ENCODE measurements at regions not wholly inside any gene's neighbourhood (a gene's known extent, or its start where the extent isn't known, plus 50 kb on each side); places are given as distances from the start of the nearest gene placed in this dataset.

DNA sequence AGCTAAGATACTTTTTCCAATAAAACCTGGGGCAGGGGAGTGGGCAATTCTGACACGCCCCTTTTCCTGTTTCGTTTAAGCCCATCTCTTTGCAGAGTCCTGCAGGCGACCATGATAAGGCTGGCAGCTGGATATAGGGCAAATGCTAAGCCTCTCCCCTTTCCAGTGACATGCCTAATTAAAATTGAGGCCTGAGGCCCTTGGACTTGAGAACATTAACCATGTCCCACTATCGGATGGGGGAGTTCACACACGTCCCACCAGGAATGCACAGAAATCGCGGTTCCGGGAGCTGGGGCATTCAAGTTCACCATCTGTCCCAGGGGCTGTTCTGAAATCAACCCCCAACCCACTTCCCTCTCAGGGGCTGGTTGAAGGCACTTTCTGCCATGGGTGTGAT lies 109.2 kb upstream of the FOXF1 start:
- ATAC-seq = no peak
- Histone ChIP-seq H3K79me2 (ENCODE audit: control insufficient read depth, insufficient read depth, low read length) (no peaks in the 10 kb centered on the region), H3K4me2 (ENCODE audit: control insufficient read depth, insufficient read depth) (no peak overlapping the region), H2AFZ (ENCODE audit: control insufficient read depth, low read depth, low read length) (no peak overlapping the region), H3K27me3 (replicated peaks in 1 of 2; ENCODE audit: control insufficient read depth in 2 of 2, insufficient read depth in 2 of 2, low read length in 1 of 2) (no peaks in the 10 kb centered on the region; a peak in 1 of 4 replicates), H4K20me1 (ENCODE audit: control insufficient read depth, insufficient read depth) (no peaks in the 10 kb centered on the region), H3K27ac (ENCODE audit: control insufficient read depth, insufficient read depth) (no peak overlapping the region), H3K36me3 (ENCODE audit: control insufficient read depth in 2 of 2, insufficient read depth in 2 of 2, low read length in 1 of 2) (no peaks in the 10 kb centered on the region), H3K4me1 (ENCODE audit: control insufficient read depth, insufficient read depth, low read length) (no peaks in the 10 kb centered on the region), H3K9me3 (replicated peaks; ENCODE audit: control insufficient read depth, insufficient read depth, low read length) (no peaks in the 10 kb centered on the region), H3K9ac (ENCODE audit: control insufficient read depth, insufficient read depth, low read length) (no peak overlapping the region), H3K4me3 (no peak overlapping the region)
- ChIA-PET POLR2A (no interaction called here), CTCF (no interaction called here), RAD21 (ENCODE audit: unreplicated experiment) (no interaction called here), SMC1A (ENCODE audit: uncharacterized antibody, unreplicated experiment) (no interaction called here)
- in situ Hi-C loops (cut with MboI) (no loop called here), intact Hi-C loops (cut with micrococcal nuclease; ENCODE audit: unreplicated experiment) (no loop called here)
- no peak for FAIRE-seq
- TF ChIP-seq BCLAF1 (IDR thresholded peaks at IDR 0.05) (no peak), ZNF274 (IDR thresholded peaks at IDR 0.05; ENCODE audit: insufficient read depth, insufficient read length) (no peak), ATF3 (IDR thresholded peaks at IDR 0.05; ENCODE audit: borderline replicate concordance, extremely low read depth, low read depth, low read length) (no peak), EED (IDR thresholded peaks at IDR 0.05; ENCODE audit: low read depth) (no peak), RAD21 (IDR thresholded peaks at IDR 0.05; ENCODE audit: insufficient read depth, low read depth, low read length) (no peak), BRCA1 (IDR thresholded peaks at IDR 0.05; ENCODE audit: low read depth, low read length) (no peak), SIX5 (IDR thresholded peaks at IDR 0.05; ENCODE audit: low read depth, low read length, severe bottlenecking) (no peak), HDGF (IDR thresholded peaks at IDR 0.05) (no peak), HDAC2 (IDR thresholded peaks at IDR 0.05) (no peak), RBBP5 (conservative IDR thresholded peaks at IDR 0.05) (no peak), MEF2A (IDR thresholded peaks at IDR 0.05; ENCODE audit: insufficient read depth, low read depth, low read length) (no peak)
- TF ChIP-seq, protein P1, sequence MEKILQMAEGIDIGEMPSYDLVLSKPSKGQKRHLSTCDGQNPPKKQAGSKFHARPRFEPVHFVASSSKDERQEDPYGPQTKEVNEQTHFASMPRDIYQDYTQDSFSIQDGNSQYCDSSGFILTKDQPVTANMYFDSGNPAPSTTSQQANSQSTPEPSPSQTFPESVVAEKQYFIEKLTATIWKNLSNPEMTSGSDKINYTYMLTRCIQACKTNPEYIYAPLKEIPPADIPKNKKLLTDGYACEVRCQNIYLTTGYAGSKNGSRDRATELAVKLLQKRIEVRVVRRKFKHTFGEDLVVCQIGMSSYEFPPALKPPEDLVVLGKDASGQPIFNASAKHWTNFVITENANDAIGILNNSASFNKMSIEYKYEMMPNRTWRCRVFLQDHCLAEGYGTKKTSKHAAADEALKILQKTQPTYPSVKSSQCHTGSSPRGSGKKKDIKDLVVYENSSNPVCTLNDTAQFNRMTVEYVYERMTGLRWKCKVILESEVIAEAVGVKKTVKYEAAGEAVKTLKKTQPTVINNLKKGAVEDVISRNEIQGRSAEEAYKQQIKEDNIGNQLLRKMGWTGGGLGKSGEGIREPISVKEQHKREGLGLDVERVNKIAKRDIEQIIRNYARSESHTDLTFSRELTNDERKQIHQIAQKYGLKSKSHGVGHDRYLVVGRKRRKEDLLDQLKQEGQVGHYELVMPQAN (conservative IDR thresholded peaks at IDR 0.05) = no peak
- BruUV-seq (replicated peaks) = no TSS peak
- DNase-seq (ENCODE audit: low read depth, low spot score) = no peak
- 35% methylated on average over 8 of the region's 8 CpGs for WGBS (ENCODE audit: insufficient coverage, insufficient replicate concordance, low lambda C conversion rate, missing lambda C conversion rate)

All from GM12878 (cell line).